HL-60 (cell line): ENCODE measurements at regions not wholly inside any gene's neighbourhood (a gene's known extent, or its start where the extent isn't known, plus 50 kb on each side); places are given as distances from the start of the nearest gene placed in this dataset.

Experiments used
- DNase-seq, 2 experiments: peaks; one replicate each; pipeline ENCODE4 v3.0.0-alpha.2; 2010 to 2020; ENCODE audit warnings: low read depth in 1 of 2, low spot score in 1 of 2
- H3K27ac ChIP-seq: fragments of 250-450 bp; sonication (Bioruptor Pico); replicated peaks from 2 replicates; pipeline ENCODE4 v1.5.1; 2020; ENCODE audit warnings: mild to moderate bottlenecking, moderate library complexity
- H3K27me3 ChIP-seq: fragments of 250-450 bp; sonication (Bioruptor Pico); 2 replicates; pipeline ENCODE4 v1.5.1; 2021; ENCODE audit warnings: mild to moderate bottlenecking, moderate library complexity; ENCODE audit not compliant: insufficient read depth, poor library complexity, severe bottlenecking
- H3K4me3 ChIP-seq: replicated peaks from 2 replicates; pipeline ENCODE4 v1.5.1; 2011; ENCODE audit warnings: mild to moderate bottlenecking, control low read depth, low read length; ENCODE audit not compliant: insufficient read depth
- CTCF ChIP-seq: IDR thresholded peaks from one replicate; pipeline ENCODE4 v1.5.1; 2011; ENCODE audit warnings: low read length, control low read depth, inconsistent platforms; ENCODE audit not compliant: insufficient read depth
- GABPA ChIP-seq: IDR thresholded peaks from 2 replicates; pipeline ENCODE4 v1.6.1; 2012; ENCODE audit warnings: low read depth
- POLR2AphosphoS5 ChIP-seq: IDR thresholded peaks from 2 replicates; pipeline ENCODE4 v1.6.1; 2012; ENCODE audit warnings: low read depth
- REST ChIP-seq: IDR thresholded peaks from 2 replicates; pipeline ENCODE4 v1.6.1; 2012; ENCODE audit warnings: low read depth; ENCODE audit not compliant: insufficient replicate concordance
- SPI1 ChIP-seq: IDR thresholded peaks from 2 replicates; pipeline ENCODE4 v1.6.1; 2012; ENCODE audit warnings: low read depth, mild to moderate bottlenecking, borderline replicate concordance

DNA sequence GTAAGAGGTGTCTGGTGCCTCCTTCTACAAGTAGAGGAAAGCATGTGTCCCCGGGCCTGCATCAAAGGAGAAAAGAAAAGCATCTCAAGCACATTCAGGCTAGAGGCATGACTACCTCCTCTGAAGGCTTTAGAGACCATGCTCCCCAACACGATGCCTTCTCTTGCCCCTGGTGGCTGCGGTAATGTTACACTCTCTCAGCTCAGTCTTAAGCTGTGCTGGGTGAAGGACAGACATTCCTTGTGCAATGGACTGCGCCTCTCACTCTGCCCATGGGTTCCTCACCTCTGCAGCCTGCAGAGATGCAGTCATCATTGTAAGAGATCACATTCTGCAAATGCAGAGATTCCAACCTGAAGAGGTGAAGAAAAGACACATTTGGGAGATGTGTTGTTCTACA, 148.2 kb upstream of the HNRNPA3 start:
- DNase-seq, result no peak
- no peak for TF ChIP-seq REST
- TF ChIP-seq SPI1, result no peak
- no peak for TF ChIP-seq POLR2AphosphoS5
- no peak for TF ChIP-seq GABPA
- no peak for TF ChIP-seq CTCF
- no peak overlapping the region for H3K4me3 ChIP-seq
- H3K27ac ChIP-seq, result no peak overlapping the region
- H3K27me3 ChIP-seq, result no peaks in the 10 kb centered on the region

GRCh38 chr2:177068967-177069366, 143.6 kb upstream of the HNRNPA3 start:
- no peak for DNase-seq
- no peak overlapping the region for H3K27ac ChIP-seq
- H3K4me3 ChIP-seq, result no peak overlapping the region
- H3K27me3 ChIP-seq, result peaks cover 2% of the 10 kb centered on the region
- TF ChIP-seq SPI1, result no peak
- no peak for TF ChIP-seq GABPA
- no peak for TF ChIP-seq REST
- no peak for TF ChIP-seq POLR2AphosphoS5
- TF ChIP-seq CTCF, result no peak

- no peak for TF ChIP-seq SPI1
- no peak for TF ChIP-seq CTCF
- no peak for TF ChIP-seq REST
- no peak for TF ChIP-seq POLR2AphosphoS5
- no peak for TF ChIP-seq GABPA
- no peak overlapping the region for H3K4me3 ChIP-seq
- DNase-seq, result no peak
- H3K27me3 ChIP-seq, result peaks cover 2% of the 10 kb centered on the region
- H3K27ac ChIP-seq, result no peak overlapping the region
Observed at GRCh38 chr2:177072090-177072489, 140.5 kb upstream of the HNRNPA3 start.
